HG02970 (cell line): ENCODE measurements at regions not wholly inside any gene's neighbourhood (a gene's known extent, or its start where the extent isn't known, plus 50 kb on each side); places are given as distances from the start of the nearest gene placed in this dataset.
"Not testable (repeated sequence)": the region's sequence is repeated elsewhere in the genome, so short reads cannot be mapped to it uniquely, and the experiment has no call there.

ENCODE experiments used
- ATAC-seq: cut with Tn5 transposase; IDR thresholded peaks from one replicate; pipeline ENCODE4 v1.9.1; 2021; ENCODE audit warnings: mild to moderate bottlenecking, moderate library complexity, moderate number of reproducible peaks; ENCODE audit not compliant: unreplicated experiment, low FRiP score

DNA sequence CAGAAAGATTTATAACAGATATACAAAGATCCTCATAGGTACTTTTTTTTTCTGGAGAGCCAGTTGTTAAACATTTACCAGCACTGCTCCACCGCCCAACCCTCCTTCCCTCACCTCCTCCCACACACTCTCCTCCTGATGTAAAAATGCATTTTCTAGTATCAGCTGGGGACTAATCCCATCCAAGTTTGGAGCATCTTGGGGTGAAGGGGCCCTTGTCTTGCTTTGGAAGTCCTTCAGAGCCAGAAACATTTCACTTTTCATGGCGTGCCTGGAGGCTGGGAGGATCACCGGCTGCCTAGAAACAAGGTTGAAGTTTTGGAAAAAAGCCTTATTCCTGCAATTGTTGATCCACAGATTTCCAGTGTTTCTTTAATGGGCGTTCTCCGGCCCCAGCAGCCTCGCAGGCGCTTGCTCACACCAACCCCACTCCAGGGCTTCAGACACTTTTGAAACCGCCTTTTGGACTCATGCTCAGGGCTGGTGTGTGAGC is 165.1 kb upstream of the AFDN start:
- no peak for ATAC-seq

DNA sequence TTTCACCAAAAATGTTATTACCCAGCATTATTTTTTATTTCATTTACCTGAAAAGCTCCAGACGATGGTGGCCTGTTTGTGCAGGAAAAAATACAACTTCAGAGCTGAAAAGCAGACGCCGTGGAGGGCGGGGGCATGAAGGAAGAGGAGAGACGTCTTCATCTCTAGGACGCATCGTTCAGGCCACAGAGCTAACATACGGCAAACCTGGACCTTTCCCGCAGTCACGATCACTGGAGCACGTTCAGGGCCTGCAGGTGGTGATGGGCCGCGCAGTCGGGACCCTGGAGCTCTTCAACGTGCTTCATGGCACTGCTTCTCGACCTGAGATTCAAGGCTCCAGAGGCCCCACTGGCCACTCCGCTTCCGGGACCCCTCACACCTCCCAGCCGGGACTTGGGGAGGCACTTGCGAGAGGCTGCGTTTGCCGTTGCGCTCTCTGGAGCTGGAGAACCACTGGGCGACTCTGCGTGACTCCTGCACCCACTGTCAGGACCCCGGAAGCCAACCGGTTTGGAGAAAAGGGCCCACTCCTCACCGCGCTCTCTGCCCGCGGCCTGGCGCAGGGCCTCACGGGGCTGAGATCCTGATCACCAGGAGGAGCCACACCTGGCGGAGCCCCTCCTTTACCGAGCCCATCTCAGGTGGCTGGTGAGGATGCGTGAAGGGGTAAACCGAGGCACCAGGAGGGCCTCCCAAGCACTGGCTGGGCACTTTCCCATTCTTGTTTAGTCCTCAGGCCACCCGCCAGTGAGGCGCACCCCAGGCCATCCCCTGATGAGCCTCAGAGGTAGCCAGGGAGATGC is 164.4 kb upstream of the AFDN start:
- no peak for ATAC-seq

DNA sequence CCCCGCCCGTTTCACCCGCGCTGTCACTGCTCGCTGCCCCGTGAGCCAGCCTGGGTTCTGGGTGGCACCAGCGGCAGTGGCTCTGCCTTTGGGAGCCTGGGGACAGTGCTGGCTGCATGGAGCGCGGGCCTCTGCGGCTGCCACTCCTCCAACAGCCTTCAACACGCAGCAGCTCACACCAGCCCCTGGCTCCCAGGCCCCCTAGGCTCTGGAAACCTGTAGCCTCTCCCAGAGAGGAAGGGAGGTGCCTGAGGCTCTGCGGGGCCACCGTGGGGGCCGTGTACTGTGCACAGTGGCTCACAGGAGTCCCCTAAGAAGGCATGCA is 163.9 kb upstream of the AFDN start:
- no peak for ATAC-seq

DNA sequence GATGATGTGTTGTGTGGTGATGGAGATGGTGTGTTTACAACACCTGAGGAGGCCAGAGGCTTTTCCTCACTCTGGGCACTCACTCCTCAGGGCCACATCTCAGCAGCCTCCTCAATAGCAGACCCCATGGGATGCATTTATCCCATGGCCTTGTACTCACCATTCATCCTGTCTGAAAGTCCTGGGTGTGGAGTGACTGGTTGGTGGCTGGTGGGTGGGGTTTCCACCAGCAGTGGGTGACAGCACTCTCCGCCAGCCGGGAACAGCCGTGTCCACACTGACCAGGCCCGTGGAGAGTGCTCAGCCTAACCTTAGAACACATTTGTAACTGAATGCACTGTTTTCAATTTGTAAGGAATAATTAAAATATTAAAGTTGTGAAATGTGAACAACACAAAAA is 163.4 kb upstream of the AFDN start:
- no peak for ATAC-seq

DNA sequence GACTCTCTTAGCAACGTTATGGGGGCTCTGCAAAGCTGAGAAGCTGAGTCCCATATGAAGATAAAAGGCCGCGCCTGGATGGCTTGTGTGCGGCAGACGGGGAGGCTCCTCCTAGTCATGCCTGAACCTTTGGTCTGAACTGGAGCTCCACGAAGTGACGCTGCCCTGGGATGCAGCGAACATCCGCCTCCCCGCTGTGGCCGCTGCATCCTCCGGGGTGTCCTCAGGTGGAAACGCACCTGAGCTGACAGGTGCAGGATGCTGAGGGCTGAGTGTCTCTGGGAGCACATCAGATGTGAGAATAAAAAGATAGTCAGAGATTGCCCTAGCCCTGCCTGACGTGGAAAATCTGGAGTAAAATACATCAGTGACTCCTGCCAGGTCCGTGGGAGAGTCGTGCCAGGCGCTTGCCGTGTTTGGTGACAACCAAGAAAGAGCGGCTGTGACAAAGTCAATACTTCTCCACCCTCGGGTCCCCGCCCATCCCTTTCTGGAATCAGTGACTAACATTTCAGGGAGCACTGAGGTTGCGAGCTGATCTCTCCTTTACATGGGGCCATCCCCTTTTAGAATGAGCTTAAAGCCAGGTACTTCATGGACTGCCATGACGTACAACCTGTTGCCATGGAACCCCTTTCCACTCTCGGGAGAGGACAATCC is 162.8 kb upstream of the AFDN start:
- no peak for ATAC-seq

DNA sequence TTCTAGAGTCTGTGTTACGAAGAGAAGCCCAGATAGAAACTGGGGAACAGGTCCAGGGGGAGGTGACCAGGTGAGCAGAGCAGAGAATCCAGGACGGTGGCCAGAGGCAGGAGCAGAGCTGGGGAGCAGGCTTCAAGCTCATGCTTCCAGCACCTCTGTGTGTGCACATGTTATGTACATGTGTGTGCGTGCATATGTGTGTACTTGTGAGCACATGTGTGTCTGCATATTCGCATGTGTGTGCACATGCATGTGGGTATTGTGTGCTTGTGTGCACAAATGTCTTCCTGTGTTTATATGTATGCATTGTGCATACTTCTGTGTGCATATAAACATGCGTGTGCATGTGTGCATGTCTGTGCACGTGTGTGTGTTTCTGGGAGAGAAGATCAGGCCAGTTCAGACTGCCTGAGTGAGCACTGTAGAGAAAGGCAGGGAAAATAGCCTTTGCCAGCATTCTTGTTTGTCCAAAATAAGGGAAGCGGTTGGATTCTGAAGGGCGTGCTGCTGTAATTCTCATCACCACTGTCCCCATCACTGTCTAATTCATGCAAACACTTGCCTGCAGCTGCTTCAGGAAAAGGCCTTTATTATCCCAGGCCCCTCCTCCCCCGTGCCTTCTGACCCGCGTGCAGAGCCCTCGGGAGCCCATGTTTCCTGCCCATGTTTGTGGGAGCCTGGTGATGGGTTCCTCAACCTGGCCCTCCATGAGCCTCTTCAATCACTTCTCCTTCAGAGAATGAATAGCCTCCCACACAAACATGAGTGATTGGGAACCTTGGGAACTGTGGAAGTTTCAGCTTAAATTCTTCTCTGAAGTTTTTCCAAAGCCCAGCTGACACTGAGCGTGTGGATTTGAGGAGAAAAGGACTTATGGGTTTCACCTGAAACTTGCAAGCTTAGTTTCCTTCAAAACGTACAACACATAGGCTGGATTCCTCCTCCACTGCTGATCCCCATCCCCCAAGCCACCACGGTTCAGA is 161.7 kb upstream of the AFDN start:
- no peak for ATAC-seq

DNA sequence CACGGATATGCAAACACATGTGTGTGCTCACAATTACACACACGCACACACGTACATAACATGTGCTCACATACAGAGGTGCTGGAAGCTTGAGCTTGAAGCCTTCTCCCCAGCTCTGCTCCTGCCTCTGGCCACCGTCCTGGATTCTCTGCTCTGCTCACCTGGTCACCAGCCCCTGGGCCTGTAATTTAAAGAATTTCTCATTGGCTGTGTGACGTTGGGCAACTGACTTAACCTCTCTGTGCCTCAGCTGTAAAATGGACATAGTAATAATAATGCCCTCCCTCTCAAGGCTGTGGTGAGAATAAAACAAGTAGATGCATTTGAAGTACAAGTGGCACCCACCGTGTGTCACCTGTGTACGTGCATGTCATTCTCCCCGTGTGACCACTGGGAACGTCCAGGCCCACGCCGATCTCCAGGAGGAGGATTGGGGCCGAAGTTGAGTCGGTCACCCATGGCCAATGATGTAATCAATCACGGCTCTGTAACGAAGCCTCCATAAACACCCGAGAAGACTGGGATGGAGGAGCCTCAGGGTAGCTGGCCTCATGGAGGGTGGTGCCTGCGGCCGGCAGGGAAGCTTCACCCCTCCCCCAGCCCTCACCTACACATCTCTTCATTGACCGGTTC is 160.9 kb upstream of the AFDN start:
- ATAC-seq, result no peak

DNA sequence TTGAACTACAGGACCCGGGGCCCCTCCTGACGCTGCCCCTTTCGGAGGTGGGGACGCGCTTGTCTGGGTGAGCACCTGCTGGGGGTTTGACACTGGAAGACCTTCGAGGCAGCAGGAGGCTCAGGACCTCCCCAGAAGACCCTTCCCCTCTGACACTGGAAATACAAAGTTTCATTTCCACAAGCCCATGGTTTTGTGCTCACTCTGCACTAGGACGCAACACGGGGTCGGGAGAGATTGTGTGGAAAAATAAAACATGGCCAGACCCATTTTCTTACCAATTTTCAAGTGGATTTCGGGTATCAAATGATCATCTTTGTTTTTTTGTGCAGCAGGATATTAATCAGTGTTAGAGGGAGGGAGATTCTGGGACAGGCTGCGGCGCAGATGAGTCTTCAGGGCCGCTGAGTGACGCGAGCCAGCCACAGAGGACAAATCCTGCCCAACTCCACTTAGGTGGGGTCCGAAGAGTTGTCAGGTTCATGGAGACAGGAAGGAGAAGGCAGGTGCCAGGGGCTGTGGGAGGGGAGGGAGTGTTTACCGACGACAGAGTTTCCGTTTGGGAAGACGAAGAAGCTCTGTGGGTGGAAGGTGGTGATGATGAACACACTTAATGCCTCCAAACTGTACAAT is 160.0 kb upstream of the AFDN start:
- no peak for ATAC-seq

DNA sequence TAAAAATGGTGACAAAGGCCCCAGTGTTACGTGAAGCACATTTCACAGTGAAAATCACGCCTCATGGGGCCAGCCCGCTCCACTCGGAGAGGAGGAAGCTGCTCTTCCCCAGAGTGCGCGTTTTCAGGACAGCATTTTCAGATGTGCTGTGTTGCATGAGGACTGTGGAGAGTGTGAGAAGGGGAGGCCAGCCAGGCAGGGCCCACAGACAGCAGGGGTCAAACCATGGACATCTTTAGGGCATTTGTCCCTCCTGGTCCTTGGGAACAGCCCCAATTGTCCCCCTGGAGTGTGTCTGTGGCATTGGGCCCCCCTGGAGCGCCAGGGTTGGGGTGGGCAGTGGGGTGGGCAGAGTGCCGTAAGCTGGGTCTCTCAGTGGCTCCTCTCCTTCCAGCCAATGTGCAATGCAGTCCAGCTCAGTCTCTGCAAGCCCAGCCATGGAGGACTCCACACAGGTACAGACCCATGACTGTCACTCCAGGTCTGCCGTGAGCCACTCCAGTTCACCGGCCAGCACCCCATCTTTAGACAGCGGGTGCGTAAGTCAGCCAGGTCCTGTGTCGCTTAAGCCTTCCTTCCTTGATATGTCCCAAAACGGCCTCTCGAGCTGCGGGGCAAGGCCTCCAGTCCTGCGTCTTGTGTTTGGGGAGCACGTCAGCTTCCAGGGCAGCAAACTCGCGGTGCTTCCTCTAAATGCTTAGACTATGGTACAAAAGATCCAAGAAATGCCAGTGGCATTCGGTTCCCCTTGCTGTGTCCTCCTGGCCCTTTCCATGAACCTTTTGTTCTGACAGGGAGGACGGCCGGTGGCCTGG is 159.3 kb upstream of the AFDN start:
- ATAC-seq, result no peak

DNA sequence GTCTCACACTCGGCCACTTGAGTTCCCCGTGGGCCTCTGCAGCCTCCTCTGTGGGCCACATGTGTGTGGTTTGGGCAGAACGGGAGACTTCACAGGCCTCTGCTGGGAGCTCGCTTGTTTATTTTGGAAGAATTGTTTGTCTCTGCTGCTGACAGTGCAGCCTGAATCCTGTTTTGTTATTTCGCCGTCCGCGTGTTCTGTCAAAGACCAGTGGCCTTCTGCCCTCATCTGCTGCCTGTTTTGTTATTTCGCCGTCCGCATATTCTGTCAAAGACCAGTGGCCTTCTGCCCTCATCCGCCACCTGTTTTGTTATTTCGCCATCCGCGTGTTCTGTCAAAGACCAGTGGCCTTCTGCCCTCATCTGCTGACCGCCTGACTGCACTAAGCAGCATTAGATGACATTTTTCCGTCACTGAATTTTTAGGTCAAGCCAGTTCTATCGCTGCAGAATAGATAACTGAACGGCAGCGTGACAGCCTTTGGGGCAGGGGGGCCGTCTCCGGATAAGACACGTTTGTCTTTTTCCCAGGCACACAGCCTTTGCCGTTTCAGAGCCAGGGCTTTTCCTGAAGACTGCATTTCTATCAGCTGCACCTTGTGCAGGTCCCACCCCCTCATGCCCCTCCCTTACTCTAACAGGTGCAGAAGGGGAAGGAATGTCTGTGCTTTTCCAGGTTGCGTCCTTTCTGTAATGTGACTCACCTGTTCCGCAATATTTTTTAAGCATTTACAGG is 158.5 kb upstream of the AFDN start:
- no peak for ATAC-seq

DNA sequence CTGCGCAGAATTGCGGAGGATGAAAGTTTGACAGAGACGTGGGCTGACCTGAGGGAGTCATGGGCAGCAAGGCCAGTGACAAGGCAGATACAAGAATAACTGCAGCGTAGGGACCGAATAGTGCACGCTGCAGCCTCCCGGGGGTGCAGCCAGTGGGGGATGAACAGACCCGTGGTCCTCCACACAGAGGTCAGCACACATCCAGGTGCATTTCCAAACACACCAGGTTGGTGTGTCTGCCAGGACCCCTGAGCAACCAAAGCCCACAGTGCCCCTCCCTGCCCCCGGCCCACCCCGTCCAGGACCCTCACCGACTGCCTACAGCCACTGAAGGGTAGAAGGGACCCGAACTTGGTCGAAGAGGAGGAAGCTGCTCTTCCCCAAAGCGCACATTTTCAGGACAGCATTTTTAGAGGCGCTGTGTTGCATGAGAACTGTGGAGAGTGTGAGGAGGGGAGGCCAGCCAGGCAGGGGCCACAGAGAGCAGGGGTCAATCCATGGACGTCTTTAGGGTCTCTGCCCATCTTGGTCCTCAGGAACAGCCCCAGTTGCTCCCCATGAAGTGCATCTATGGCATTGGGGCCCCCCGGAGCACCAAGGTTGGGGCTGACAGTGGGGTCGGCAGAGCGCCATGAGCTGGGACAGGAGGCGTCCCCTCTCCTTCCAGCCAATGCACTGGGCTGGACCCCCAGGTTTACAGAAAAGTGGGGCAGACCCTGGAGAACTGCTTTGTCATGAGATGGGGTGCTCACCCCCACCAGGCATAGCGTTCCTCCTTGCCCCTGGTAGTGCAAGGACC is 157.8 kb upstream of the AFDN start:
- ATAC-seq, result no peak

DNA sequence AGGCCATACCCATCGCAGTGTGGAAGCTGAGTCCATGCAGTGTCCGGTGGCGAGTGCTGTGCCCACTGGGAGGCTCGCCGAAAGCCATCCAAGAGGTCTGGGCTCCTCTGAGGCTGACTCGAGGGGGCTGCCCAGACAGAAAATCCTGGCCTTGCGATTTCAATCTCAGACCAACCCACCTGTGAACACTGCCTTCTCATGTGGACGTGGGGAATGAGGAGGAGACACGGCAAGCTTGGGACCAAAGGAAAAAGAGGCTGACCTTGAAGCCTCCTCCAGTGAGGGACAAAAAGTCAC is 157.2 kb upstream of the AFDN start:
- ATAC-seq, result no peak

DNA sequence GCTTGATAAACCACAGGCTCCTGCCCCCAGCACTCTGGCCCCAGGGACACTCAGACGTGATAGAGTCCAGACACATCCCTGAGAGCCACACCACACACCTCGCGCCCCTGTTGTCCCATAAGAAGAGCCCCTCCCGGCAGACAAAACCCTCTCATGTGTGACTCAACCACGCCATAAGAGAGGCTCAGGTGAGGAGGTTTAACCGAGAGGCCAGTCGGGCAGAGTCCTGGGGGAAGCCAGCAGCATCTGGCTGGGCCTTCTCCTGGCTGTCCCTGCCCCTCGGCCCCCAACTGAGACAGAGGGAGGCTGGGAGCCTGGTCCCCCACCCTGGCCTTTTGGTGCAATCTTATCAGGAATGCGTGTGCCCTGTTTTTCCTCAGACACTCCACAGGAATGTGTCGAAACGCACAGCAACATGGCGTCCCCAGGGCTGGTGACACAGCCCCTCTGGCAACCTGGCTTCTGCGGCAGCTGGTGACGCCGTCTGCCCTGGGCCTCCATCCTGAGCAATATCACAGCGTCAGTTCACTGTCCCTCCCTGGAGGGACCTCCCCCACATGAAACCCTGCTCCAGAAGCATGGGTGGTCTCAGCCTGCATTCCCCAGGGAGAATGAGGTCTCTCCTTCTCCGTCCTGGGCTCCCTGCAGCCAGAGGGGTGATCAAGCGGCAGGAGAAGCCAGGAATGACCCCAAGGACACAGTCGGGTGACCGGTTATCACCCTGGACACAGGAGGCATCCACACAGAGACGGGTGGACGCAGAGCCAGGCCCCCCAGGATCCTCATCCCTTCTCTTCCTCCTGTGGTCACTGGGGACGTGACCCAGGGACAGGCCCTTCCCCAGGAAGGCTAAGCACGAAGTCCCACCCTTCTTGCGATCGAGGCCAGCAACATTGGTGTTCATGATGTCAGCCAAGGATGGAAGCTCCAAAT is 156.6 kb upstream of the AFDN start:
- no peak for ATAC-seq

DNA sequence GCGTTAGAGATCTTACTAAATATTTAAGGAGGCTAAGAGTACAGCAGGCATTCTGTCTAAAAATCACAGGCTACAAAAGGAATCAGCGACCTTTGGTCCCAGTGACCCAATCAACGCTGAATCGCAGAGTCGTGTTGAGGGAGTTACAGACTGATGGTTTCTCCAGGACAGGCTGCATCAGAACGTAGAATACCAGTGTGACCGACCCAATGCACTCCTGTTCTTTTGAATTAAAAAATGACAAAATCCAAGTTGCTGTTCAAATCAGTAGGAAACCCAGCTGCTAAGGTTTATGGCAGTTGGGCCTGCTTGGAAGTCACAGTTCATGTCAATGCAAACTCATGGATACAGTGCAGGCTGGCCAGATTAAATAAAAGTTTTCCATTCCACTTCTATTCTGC is 155.8 kb upstream of the AFDN start:
- no peak for ATAC-seq

DNA sequence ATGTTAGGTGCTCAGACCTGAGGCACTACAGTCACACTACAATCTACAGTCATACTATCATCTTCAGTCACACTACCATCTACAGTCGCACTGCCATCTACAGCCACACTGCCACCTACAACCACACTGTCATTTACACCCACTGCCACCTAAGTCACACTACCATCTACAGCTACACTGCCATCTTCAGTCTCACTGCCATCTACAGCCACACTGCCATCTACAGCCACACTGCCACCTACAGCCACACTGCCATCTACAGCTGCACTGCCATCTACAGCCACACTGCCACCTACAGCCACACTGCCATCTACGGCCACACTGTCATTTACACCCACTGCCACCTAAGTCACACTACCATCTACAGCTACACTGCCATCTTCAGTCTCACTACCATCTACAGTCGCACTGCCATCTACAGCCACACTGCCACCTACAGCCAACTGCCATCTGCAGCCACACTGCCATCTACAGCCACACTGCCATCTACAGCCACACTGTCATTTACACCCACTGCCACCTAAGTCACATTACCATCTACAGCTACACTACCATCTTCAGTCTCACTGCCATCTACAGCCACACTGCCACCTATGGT is 155.2 kb upstream of the AFDN start:
- ATAC-seq, result not testable (repeated sequence)

DNA sequence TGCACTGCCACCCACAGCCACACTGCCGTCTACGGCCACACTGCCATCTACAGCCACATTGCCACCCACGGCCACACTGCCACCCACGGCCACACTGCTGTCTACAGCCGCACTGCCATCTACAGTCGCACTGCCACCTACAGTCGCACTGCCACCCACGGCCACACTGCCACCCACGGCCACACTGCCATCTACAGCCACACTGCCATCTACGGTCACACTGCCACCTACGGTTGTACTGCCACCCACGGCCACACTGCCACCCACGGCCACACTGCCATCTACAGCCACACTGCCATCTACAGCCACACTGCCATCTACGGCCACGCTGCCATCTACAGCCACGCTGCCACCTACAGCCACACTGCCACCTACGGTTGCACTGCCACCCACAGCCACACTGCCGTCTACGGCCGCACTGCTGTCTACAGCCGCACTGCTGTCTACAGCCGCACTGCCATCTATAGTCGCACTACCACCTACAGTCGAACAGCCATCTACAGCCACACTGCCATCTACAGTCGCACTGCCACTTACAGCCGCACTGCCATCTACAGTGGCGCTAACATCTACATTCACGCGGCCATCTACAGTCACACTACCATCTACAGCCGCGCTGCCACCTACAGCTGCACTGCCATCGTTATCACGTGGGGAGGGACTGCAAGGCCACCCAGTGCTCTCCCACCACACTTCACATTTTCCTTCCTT is 154.6 kb upstream of the AFDN start:
- no peak for ATAC-seq
